Choroid plexus epithelial cell (primary cell): ENCODE measurements at regions not wholly inside any gene's neighbourhood (a gene's known extent, or its start where the extent isn't known, plus 50 kb on each side); places are given as distances from the start of the nearest gene placed in this dataset.

Source experiments
- DNase-seq: peaks from one replicate; pipeline ENCODE4 v3.0.0-alpha.2; 2010; ENCODE audit warnings: low read depth
- H3K4me3 ChIP-seq: 2 replicates; pipeline ENCODE4 v1.5.1; 2011; ENCODE audit warnings: low read depth, mild to moderate bottlenecking, control low read depth, low read length, moderate library complexity
- CTCF ChIP-seq: conservative IDR thresholded peaks from 2 replicates; pipeline ENCODE4 v1.5.1; 2011; ENCODE audit warnings: low read depth, mild to moderate bottlenecking, control low read depth, inconsistent platforms, low read length, moderate library complexity

GRCh38 chr12:105713606-105714305 lies 383.3 kb downstream of the C12orf75 start:
- no peak overlapping the region for H3K4me3 ChIP-seq
- no peak for TF ChIP-seq CTCF
- no peak for DNase-seq

GRCh38 chr12:105716621-105717020 lies 386.1 kb downstream of the C12orf75 start:
- no peak for DNase-seq
- no peak for TF ChIP-seq CTCF
- no peak overlapping the region for H3K4me3 ChIP-seq

- H3K4me3 ChIP-seq = no peak overlapping the region
- DNase-seq = no peak
- TF ChIP-seq CTCF = no peak
These were observed 390.7 kb downstream of the C12orf75 start for GRCh38 chr12:105721051-105721825.

- no peak for DNase-seq
- no peak for TF ChIP-seq CTCF
- H3K4me3 ChIP-seq = no peak overlapping the region
These were observed 391.4 kb downstream of the C12orf75 start for GRCh38 chr12:105721891-105722290.

GRCh38 chr12:105723066-105723465 lies 392.6 kb downstream of the C12orf75 start:
- DNase-seq = no peak
- H3K4me3 ChIP-seq = no peak overlapping the region
- no peak for TF ChIP-seq CTCF

- DNase-seq = no peak
- H3K4me3 ChIP-seq = no peak overlapping the region
- TF ChIP-seq CTCF = no peak
These were observed 393.0 kb downstream of the C12orf75 start for GRCh38 chr12:105723494-105723893.
